ENCODE measurements at regions not wholly inside any gene's neighbourhood (a gene's known extent, or its start where the extent isn't known, plus 50 kb on each side); places are given as distances from the start of the nearest gene placed in this dataset.

GRCh38 chr4:85243857-85244256 lies 231.1 kb upstream of the ARHGAP24 start:
- TF ChIP-seq CTCF (IDR thresholded peaks at IDR 0.05; ENCODE audit: extremely low read depth in 1 of 2, insufficient read depth in 1 of 2, low read depth in 1 of 2, low read length in 2 of 2) (no peak), EZH2 (IDR thresholded peaks at IDR 0.05; ENCODE audit: borderline replicate concordance, low read depth, low read length, severe bottlenecking) (no peak), POLR2A (IDR thresholded peaks at IDR 0.05; ENCODE audit: low read depth, low read length) (no peak), MYC (IDR thresholded peaks at IDR 0.05; ENCODE audit: low read depth, low read length) (no peak), MAX (IDR thresholded peaks at IDR 0.05; ENCODE audit: insufficient read depth, insufficient read length) (no peak), POLR2AphosphoS5 (IDR thresholded peaks at IDR 0.05; ENCODE audit: insufficient read depth, low read depth, low read length) (no peak), JUN (IDR thresholded peaks at IDR 0.05; ENCODE audit: borderline replicate concordance, insufficient read depth, insufficient read length, low read depth) (no peak), FOS (IDR thresholded peaks at IDR 0.05; ENCODE audit: borderline replicate concordance, insufficient read depth, low read length) (no peak), GATA2 (IDR thresholded peaks at IDR 0.05; ENCODE audit: insufficient read depth, insufficient read length, low read depth, low read length) (no peak)
